ENCODE measurements at regions not wholly inside any gene's neighbourhood (a gene's known extent, or its start where the extent isn't known, plus 50 kb on each side); places are given as distances from the start of the nearest gene placed in this dataset.
A peak's percentile ranks its signal among the peaks of the same experiment; 100 is the strongest.

DNA sequence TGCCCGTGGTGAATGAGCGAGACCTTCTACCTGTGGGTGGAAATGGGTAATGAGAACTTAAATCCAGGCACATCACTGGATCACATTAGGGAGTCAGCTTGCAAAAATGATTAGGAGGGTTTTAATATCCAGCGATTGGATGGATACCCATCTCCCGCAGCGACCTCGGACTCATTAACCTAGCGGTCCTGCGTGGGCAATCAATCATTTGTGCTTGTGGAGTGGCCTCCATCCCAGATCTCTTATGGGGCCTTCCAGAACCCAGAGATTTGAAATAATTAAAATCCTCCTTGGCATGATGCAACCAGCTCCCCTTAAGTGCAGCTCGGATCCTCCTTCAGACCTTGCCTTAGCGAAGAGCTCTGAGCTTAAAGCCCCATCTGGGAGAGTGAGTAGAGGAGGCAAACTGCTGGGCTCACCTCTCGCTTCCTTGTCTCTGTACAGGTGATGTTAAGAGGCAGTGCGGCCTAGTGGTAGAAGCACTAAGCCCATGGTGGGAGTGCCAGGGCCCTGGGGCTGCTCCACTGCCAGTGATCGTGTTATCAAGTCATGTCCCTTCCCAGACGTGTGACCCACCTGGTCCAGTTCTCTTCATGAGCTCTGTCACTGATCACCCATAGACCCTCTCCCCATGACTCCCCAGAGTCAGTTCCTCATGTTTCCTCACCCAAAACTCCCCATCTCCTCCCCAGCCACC is 285.2 kb upstream of the TLE3 start:
- Mint-ChIP-seq H3K9me3 (no peaks in the 10 kb centered on the region), H3K4me1 (peaks cover 53% of the 10 kb centered on the region), H3K4me3 (no peak overlapping the region), H3K36me3 (no peaks in the 10 kb centered on the region), H3K27ac (no peak overlapping the region), H3K27me3 (ENCODE audit: low read depth) (no peaks in the 10 kb centered on the region)
- TF ChIP-seq, protein P1, sequence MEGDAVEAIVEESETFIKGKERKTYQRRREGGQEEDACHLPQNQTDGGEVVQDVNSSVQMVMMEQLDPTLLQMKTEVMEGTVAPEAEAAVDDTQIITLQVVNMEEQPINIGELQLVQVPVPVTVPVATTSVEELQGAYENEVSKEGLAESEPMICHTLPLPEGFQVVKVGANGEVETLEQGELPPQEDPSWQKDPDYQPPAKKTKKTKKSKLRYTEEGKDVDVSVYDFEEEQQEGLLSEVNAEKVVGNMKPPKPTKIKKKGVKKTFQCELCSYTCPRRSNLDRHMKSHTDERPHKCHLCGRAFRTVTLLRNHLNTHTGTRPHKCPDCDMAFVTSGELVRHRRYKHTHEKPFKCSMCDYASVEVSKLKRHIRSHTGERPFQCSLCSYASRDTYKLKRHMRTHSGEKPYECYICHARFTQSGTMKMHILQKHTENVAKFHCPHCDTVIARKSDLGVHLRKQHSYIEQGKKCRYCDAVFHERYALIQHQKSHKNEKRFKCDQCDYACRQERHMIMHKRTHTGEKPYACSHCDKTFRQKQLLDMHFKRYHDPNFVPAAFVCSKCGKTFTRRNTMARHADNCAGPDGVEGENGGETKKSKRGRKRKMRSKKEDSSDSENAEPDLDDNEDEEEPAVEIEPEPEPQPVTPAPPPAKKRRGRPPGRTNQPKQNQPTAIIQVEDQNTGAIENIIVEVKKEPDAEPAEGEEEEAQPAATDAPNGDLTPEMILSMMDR (IDR thresholded peaks at IDR 0.05; ENCODE audit: unreplicated experiment), result no peak
- peak in 1 of 2 experiments; percentile 27 for DNase-seq (ENCODE audit: low spot score in 2 of 2, unreplicated experiment in 2 of 2)

DNA sequence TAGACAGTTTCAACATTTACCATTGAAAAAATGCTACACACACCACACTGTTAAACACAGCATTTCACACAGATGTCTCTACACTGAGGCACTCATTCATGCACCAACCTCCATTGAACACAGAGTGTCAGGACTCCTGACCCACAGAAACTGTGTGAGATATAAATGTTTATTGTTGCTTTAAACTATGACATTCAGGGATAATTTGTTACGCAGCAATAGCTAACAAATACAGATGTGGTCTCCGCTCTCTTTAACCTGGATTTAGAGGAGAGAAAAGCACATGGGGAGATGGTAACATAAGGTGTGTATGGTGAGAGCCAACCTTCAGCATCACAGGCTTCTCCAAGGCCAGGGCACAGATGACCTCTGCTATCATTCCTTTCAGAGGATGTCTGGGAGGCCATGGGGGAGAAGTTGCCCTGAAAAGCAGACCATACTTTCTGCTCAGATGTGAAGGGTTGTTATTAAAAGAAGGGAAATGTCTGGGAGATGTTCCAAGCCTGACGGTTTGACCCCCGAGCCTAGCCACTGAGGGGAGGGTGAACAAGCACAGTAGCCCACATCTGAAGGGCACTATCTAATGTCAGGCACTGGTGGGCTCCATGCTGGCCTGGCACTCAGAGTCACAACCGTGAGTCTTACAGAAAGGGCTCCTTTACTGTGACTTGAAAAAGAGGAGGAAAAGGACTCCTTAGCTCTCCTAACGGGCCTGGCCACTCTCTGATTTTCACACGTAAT is 284.5 kb upstream of the TLE3 start:
- Mint-ChIP-seq H3K27ac (no peak overlapping the region), H3K4me3 (no peak overlapping the region), H3K36me3 (no peaks in the 10 kb centered on the region), H3K4me1 (peaks cover 53% of the 10 kb centered on the region), H3K9me3 (no peaks in the 10 kb centered on the region), H3K27me3 (ENCODE audit: low read depth) (no peaks in the 10 kb centered on the region)
- DNase-seq (ENCODE audit: low spot score in 2 of 2, unreplicated experiment in 2 of 2), result peak in 1 of 2 experiments; percentile 13
- TF ChIP-seq, protein P1 (IDR thresholded peaks at IDR 0.05; ENCODE audit: unreplicated experiment), result no peak

DNA sequence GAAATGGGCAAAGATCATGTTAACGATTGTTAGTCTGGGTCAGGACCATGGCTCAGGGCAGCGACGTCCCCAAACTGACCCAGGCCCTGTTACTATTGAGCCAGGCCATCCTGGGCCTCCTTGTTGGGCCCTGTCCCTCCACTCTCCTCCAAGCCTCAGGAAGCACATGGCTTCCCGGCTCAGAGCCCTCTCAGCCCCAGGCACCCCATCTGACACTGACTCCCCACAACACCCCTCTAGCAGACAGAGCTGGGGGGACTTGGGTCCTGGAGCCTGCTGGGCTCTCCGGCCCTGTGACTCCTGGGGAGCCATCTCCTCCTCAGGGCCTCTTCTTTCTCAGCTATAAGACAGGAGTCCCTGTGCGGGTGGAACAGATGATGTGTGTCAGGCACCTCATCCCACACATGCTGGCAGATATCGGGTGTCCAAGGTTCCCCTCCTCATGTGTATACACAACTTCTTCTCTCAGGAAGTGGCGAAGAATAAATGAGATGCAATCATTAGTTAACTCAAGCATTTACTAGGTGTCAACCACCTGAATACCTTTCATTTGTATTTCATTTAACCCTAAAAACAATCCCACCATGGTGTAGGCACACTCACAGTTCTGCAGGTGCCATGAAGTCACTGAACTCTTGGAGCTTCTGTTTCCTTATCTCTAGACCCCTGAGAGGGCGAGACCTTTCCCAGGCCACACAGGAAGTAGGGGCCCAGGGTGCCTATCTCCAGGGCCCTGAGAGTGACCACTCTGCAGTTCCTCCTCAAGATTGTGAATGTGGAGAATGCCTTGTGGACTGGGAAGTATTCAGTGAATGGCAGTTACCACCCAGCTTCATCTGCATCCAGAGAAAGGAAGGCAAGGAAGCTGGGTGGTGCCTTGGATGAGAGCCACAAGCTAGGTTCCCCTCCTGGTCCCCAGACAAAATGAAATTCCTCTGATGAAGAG is 282.5 kb upstream of the TLE3 start:
- Mint-ChIP-seq H3K4me3 (no peak overlapping the region), H3K9me3 (no peaks in the 10 kb centered on the region), H3K4me1 (peaks cover 51% of the 10 kb centered on the region), H3K27me3 (ENCODE audit: low read depth) (no peaks in the 10 kb centered on the region), H3K36me3 (no peaks in the 10 kb centered on the region), H3K27ac (no peak overlapping the region)
- peak in 1 of 2 experiments; percentile 20 for DNase-seq (ENCODE audit: low spot score in 2 of 2, unreplicated experiment in 2 of 2)
- TF ChIP-seq, protein P1 (IDR thresholded peaks at IDR 0.05; ENCODE audit: unreplicated experiment), result no peak

DNA sequence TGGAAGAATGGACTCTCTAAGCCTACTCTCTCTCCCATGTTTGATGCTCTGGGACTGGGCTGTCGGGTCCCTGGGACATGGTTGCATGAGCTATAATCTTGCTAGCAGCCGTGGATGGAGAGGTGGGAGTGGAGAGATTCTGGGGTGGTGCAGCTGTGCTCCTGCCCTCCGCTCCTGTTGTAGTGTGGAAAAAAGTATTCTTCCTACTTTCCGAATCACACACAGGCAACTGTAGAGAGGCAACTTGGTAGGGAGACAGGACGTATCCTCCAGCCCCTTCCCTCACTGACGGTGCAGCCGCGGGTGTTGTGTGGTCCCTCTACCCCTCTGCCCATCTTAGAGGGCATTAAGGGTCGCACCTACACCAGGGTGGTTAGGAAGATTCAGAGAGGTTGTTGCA is 281.4 kb upstream of the TLE3 start:
- TF ChIP-seq, protein P1 (IDR thresholded peaks at IDR 0.05; ENCODE audit: unreplicated experiment), result no peak
- DNase-seq (ENCODE audit: low spot score in 2 of 2, unreplicated experiment in 2 of 2), result peak in 1 of 2 experiments; percentile 13
- Mint-ChIP-seq H3K9me3 (no peaks in the 10 kb centered on the region), H3K4me1 (peaks cover 58% of the 10 kb centered on the region), H3K36me3 (no peaks in the 10 kb centered on the region), H3K27me3 (ENCODE audit: low read depth) (no peaks in the 10 kb centered on the region), H3K4me3 (no peak overlapping the region), H3K27ac (no peak overlapping the region)
